ENCODE measurements at regions not wholly inside any gene's neighbourhood (a gene's known extent, or its start where the extent isn't known, plus 50 kb on each side); places are given as distances from the start of the nearest gene placed in this dataset.
A peak's percentile ranks its signal among the peaks of the same experiment; 100 is the strongest.
"Not testable (repeated sequence)": the region's sequence is repeated elsewhere in the genome, so short reads cannot be mapped to it uniquely, and the experiment has no call there.

DNA sequence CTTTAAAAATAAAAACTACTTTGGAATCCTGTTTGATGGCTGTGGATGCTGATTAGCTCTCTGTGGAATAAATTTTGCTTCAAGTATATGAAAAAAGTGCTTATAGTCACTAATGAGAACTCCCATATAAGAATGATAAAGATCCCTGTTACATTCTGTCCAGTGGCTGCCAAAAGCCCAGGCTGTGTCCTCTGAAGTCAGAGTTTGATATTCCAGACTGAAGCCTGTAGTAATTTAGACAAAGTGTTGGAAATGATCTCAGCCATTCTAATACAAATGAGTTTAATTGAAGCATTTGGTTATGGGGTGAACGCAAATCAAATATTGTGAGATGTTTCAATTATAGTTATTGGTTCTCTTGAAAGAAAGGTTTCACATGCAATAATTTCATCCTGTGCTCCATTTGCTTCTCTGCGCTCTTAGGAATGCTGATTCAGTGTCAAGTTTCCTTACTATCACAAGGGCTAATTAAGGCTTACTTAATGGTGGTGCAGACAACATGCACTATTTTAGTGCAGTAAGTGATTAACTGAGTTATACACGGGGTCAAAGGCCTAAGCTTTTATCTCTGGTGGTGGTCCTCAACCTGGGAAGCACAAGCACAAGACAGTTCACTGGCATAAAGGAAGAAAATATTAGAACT, 867.6 kb downstream of the SORCS1 start:
- no peak for DNase-seq (ENCODE audit: low spot score)

DNA sequence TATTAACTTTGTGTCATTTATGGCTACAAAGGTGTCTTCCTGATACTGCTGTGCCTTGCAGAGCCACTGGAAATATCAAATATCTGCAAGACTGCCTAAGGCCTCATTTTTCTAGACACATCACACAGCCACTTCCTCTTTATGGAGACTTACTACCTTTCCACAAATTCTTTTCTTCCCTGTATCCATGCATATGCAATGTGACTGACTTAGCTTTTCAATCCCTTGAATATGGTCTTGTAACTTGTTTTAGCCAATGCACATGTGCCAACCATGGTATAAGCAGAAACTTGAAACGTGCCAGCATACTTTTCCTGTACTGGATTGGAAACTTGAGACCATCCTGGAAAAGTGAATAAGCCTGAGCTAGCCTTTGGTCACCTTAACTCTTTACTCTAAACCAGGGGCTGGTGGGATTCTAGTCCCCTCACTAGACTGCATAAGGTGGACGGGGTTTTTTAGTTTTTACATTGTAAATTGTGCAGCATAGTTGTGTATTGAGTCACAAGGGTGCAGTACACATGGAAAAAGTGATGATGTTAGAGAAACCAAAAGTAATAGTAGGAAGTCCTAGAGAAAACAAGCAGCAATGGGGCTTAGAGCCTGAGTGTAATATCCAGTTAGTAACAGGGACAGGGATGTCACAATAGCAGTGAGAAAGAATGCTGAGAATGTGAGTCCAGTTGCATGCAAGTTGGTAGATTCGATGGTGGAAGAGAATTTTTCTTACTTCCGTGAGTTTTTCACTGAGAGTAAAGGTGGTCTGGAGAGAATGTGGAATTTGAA, 879.5 kb downstream of the SORCS1 start:
- DNase-seq (ENCODE audit: low spot score) = no peak

DNA sequence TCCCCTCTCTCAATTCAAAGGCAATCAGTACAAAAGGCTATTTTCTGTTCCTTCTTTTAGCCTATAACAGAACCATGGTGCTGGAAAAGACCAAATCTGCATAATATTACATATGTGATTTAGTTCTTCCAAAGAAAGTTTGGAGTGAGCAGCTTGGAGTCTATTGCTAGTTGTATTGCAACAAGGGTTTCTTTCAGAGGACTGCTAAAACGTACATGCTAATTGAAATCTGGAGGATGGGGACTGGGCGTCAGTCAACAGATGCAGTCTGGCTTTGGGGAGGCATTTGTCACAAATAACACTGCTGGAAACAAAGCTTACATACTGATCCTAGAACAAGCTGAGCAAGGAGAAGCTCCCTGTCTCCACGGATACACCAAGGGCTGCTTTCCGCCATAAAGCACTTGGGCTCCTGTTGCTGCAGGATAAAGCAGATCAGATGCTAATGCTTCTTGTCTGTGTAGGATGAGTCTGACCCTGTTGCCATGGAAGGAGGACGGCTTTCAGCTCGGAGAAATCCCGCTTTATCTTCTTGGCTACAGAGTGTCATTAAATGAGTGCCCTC, 883.5 kb downstream of the SORCS1 start:
- no peak for DNase-seq (ENCODE audit: low spot score)

DNA sequence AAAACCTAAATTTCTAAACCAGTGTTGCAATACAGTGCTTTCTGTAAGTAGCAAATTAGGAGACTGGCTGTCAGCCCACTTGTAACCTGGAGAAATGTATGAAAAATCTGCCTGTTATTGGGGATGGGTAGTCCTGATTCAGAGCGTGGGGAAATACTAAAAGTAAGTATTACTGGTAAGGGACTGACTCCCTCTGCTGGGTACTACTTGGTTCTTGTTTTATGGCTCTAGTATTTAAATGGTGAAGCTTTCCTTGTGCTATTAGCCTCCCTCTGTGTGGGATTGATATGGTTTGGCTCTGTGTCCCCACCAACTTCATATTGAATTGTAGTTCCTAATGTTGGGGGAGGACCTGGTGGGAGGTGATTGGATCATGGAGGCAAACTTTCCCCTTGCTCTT, 886.1 kb downstream of the SORCS1 start:
- DNase-seq (ENCODE audit: low spot score) = no peak

- no peak for DNase-seq (ENCODE audit: low spot score)
Measured at GRCh38 chr10:106271237-106271636, 893.3 kb downstream of the SORCS1 start.

DNA sequence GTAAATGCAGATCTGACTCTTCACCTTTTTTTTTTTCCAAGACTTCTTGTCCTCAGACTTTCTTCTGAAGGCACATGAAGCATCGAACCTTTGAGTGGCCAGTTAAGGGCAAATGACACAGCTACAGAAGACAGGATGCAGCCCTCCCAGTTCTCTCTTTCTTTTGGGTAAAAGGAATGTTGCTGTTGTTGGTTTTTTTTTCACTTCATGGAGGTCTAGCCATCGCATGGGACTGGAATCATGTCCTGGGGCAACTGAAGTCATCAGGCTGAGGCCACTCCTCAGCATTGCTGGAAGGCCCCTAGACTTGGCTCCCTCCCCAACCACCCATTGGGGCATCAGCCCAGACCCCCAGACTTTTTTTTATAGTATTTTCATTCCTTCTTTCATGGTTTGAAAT, 896.5 kb downstream of the SORCS1 start:
- DNase-seq (ENCODE audit: low spot score) = no peak

DNA sequence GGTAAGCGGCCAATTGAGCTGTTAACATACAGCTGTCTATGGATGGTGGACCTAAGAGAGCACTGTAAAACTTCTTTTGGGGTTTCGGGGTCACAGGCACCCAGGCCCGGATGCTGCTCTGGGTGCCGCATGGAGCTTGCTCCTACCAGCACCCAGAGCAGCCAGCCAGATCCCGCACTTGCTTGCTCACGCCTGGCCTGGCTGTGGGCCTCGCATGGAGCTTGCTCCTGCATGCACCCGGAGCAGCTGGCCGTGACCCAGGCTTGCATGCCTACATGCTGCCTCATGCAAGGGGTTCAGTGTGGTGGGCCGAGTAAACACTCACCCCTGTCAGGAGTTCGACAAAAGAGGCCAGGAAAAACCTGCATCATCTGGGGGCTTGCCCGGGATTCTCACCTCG, 896.9 kb downstream of the SORCS1 start:
- no peak for DNase-seq (ENCODE audit: low spot score)

DNA sequence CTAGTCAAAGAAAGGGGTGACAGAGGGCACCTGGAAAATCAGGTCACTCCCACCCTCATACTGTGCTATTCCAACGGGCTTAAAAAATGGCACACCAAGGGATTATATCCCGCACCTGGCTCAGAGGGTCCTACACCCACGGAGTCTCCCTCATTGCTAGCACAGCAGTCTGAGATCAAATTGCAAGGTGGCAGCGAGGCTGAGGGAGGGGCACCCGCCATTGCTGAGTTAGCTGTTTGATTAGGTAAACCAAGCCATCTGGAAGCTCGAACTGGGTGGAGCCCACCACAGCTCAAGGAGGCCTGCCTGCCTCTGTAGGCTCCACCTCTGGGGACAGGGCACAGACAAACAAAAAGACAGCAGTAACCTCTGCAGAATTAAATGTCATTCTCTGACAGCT, 907.1 kb downstream of the SORCS1 start:
- DNase-seq (ENCODE audit: low spot score) = not testable (repeated sequence)

- DNase-seq (ENCODE audit: low spot score) = no peak
Measured at GRCh38 chr10:106255111-106255678, 909.3 kb downstream of the SORCS1 start.

DNA sequence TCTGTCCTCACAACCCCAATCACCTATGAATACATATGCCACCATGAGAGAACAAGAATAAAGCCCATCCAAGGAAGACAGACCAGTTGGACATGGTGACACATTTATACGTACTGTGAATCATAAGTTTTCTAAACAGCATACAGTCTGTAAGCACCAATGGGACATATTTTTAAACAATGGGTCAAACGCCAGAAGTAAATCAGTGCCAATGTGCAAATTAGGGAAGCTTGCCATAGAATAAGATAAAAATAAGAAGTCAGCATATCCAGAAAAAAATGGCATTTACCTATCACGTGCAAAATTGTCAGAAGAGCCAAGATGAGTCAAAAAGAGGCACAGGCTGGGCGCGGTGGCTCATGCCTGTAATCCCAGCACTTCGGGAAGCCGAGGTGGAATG, 910.4 kb downstream of the SORCS1 start:
- DNase-seq (ENCODE audit: low spot score) = no peak

DNA sequence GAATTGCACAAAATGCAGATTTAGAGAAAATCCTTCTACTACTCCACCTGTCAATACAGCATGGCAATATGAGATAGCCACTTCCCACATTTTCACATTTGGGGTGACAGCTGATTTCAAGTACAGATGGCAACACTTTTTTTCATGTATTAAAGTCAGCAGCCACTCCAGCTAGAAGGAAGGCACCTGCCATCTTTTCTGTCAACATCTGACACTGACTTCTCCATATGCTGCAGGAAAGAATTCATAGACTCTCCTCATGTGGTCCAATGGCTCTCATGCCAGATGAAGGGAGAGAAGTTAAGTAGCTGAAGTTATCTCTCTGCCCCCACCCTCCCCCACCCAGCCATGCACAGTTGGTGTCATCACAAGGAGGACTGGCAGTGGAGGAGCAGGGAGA, 912.0 kb downstream of the SORCS1 start:
- DNase-seq (ENCODE audit: low spot score) = no peak

GRCh38 chr10:106251573-106251972, 912.9 kb downstream of the SORCS1 start:
- DNase-seq (ENCODE audit: low spot score) = no peak

DNA sequence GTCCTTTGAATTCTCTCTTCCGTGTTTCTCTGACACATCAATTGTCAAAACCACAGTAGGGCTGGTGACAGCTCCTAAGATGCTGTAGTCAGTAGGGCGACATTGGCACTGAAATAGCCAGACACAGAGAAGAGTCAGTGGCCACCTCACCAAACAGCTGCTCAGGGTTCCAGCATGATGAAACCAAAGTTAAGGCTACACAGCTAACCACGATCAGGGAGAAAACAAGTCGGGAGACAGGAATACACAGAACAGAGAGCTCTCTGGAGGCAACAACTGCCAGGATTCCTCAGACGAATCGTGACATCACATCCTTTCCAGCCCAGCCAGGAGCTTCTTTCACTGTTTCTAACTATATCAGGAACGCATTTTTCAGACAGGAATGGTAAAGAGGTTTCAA, 922.2 kb downstream of the SORCS1 start:
- DNase-seq (ENCODE audit: low spot score) = no peak

- DNase-seq (ENCODE audit: low spot score) = no peak
Measured at GRCh38 chr10:106226828-106227227, 937.7 kb downstream of the SORCS1 start.

DNA sequence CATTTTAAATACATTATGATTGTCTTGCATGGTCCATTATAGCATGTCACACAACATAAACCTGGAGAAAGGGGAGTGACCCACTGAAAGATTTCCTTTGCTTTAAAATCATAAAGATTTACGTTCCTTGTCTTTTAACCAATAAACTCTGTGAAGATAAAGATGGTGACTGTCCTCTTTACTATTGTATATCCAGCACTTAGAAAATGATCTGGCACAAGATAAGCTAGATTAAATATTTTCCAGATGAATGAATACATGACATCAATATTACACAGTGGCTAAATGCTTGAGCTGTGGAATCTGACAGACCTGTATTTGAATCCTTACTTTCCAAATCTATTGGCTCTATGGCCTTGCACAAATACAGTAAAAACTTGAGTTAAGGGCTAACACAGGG, 938.4 kb downstream of the SORCS1 start:
- no peak for DNase-seq (ENCODE audit: low spot score)

GRCh38 chr10:106224676-106225075, 939.8 kb downstream of the SORCS1 start:
- DNase-seq (ENCODE audit: low spot score) = no peak

DNA sequence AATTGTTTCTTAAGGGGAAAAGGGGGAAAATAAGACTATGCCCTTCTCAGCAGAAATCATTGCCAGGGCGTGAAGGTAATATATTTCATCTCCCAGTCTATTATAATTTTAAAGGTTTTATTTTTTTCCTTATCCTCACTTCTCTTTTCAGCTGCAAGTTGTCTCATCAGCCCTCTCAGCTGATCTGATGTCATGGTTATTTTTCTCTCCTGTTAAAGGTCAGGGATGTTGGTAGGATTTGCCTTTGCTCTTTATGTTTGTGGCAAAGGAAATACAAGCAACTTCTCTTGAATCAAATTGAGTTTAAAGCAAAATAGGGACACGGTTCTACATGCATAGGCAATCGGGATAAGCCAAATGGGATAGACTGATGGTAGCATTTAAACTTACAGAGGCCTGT, 946.9 kb downstream of the SORCS1 start:
- DNase-seq (ENCODE audit: low spot score) = no peak

- DNase-seq (ENCODE audit: low spot score) = no peak
Measured at GRCh38 chr10:106216085-106216484, 948.4 kb downstream of the SORCS1 start.

- DNase-seq (ENCODE audit: low spot score) = no peak
Measured at GRCh38 chr10:106214243-106214642, 950.3 kb downstream of the SORCS1 start.

DNA sequence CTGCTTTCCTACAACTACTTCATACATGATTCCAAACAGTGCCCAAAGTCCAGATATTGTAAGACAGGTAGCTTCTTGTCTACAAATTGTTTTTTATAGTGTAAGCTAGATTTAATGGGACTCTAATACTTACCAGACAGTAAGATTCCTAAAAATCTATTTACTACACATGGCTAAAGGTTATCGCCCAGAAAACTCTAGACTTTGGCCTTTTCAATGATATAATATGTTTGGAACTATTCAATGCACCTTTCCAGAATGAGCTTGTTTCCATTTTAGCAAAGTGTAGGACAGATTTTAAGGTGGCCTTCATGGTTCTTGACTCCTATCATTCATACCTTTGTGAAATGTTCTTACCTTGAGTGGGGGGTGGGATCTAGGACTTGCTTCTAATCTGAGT, 951.0 kb downstream of the SORCS1 start:
- no peak for DNase-seq (ENCODE audit: low spot score)

DNA sequence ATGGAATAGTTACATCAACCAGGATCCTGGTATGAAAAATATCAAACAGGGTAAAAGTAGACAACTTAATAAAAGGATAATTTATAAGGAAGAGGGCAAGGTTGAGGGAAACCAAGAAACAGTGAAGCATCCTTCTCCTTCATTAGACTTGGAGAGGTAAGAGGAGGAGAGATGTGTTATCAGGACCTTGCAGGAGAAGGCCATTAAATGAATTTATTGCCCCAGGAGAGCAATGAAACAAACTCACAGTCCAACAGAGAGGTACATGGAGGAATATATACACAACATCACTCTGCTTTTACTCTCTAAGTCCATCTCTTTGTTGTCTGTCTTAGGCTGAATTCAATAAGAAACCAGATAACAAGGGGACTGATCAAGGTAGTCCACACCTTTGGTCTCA, 966.2 kb downstream of the SORCS1 start:
- no peak for DNase-seq (ENCODE audit: low spot score)

DNA sequence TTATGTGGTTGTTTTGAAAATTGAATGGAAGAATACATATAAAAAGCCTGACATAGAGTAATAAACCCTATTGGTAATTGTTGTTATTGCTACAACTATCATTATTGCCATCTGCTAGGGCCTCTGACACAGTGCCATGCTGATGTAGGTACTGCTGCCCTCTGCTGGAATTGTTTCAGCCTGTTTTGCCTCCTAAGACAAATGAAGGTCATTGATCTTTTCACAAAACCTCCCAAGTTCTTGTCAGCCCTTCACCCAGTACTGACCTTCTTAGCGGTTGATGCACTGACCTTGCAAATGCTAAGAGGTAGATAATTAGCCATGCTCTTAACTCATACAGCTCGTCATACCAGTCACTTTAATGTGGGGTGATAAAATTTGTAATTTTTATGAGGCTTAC, 975.2 kb downstream of the SORCS1 start:
- peak; percentile 37 for DNase-seq (ENCODE audit: low spot score)

GRCh38 chr10:106185951-106186350, 978.6 kb downstream of the SORCS1 start:
- no peak for DNase-seq (ENCODE audit: low spot score)
